Embryonic facial prominence (tissue), 1 donor: ENCODE measurements at regions not wholly inside any gene's neighbourhood (a gene's known extent, or its start where the extent isn't known, plus 50 kb on each side); places are given as distances from the start of the nearest gene placed in this dataset.

Experiments
- DNase-seq: peaks from one replicate; pipeline ENCODE4 v3.0.0-alpha.2; 2016; ENCODE audit errors: extremely low spot score

- DNase-seq, result no peak
These were observed 52.5 kb upstream of the PDE8B start for GRCh38 chr5:77157732-77158532.

GRCh38 chr5:77156379-77156778, 54.1 kb upstream of the PDE8B start:
- DNase-seq, result no peak

GRCh38 chr5:77155179-77155785, 55.2 kb upstream of the PDE8B start:
- no peak for DNase-seq

GRCh38 chr5:77152441-77152840, 58.0 kb upstream of the PDE8B start:
- DNase-seq, result no peak

- no peak for DNase-seq
These were observed 59.0 kb upstream of the PDE8B start for GRCh38 chr5:77151501-77151900.

GRCh38 chr5:77146896-77147295, 59.8 kb upstream of the ZBED3 start:
- DNase-seq, result no peak

- no peak for DNase-seq
These were observed 58.6 kb upstream of the ZBED3 start for GRCh38 chr5:77145666-77146065.

GRCh38 chr5:77144837-77145139, 57.7 kb upstream of the ZBED3 start:
- no peak for DNase-seq

GRCh38 chr5:77143998-77144836, 57.1 kb upstream of the ZBED3 start:
- peak; percentile 15 for DNase-seq

- DNase-seq, result no peak
These were observed 53.3 kb upstream of the ZBED3 start for GRCh38 chr5:77140350-77140749.

- DNase-seq, result no peak
These were observed 51.9 kb upstream of the ZBED3 start for GRCh38 chr5:77139001-77139400.
